Stimulated activated naive B cell treated with anti-CD40 and anti-IgM and Interleukin-4, amounts not matched to agents 10 μg/mL and 1 μg/mL and 100 μg/mL, for 72 hours (primary cell): ENCODE measurements at regions not wholly inside any gene's neighbourhood (a gene's known extent, or its start where the extent isn't known, plus 50 kb on each side); places are given as distances from the start of the nearest gene placed in this dataset.
"Not testable (repeated sequence)": the region's sequence is repeated elsewhere in the genome, so short reads cannot be mapped to it uniquely, and the experiment has no call there.

Experiments used
- ATAC-seq, 2 donors: fragments of 150-1000 bp; cut with Tn5 transposase; replicated peaks; 2 replicates each; pipeline ENCODE4 v1.10.0; 2021; ENCODE audit warnings: moderate library complexity in 1 of 2
- DNase-seq: peaks from one replicate; pipeline ENCODE4 v3.0.0; 2021
- H3K27ac Mint-ChIP-seq: one replicate; pipeline ENCODE4 v1.8.0; 2022; ENCODE audit warnings: mild to moderate bottlenecking, mixed read lengths
- H3K27me3 Mint-ChIP-seq, 2 donors: one replicate each; pipeline ENCODE4 v1.8.0; 2022; ENCODE audit warnings: mixed read lengths in 2 of 2
- H3K36me3 Mint-ChIP-seq, 2 donors: one replicate each; pipeline ENCODE4 v1.8.0; 2022; ENCODE audit warnings: mixed read lengths in 2 of 2, mild to moderate bottlenecking in 1 of 2
- H3K4me1 Mint-ChIP-seq, 2 donors: one replicate each; pipeline ENCODE4 v1.8.0; 2022; ENCODE audit warnings: mixed read lengths in 2 of 2, mild to moderate bottlenecking in 1 of 2
- H3K4me3 Mint-ChIP-seq, 2 donors: one replicate each; pipeline ENCODE4 v1.8.0; 2022; ENCODE audit warnings: mild to moderate bottlenecking in 2 of 2, mixed read lengths in 2 of 2, moderate library complexity in 1 of 2
- H3K9me3 Mint-ChIP-seq, 2 donors: one replicate each; pipeline ENCODE4 v1.8.0; 2022; ENCODE audit warnings: mixed read lengths in 2 of 2, mild to moderate bottlenecking in 1 of 2

GRCh38 chr10:33492701-33493345, 158.4 kb upstream of the NRP1 start:
- H3K4me1 Mint-ChIP-seq = no peaks in the 10 kb centered on the region
- no peaks in the 10 kb centered on the region for H3K27me3 Mint-ChIP-seq
- no peak for DNase-seq
- peaks cover 0 to 4% of the 10 kb centered on the region in 2 donors for H3K9me3 Mint-ChIP-seq
- H3K27ac Mint-ChIP-seq = no peak overlapping the region
- H3K36me3 Mint-ChIP-seq = no peaks in the 10 kb centered on the region
- H3K4me3 Mint-ChIP-seq = no peak overlapping the region
- ATAC-seq = no peak

- no peak overlapping the region for H3K27ac Mint-ChIP-seq
- ATAC-seq (no peak), DNase-seq (no peak)
- peaks cover 0 to 4% of the 10 kb centered on the region in 2 donors for H3K9me3 Mint-ChIP-seq
- H3K4me1 Mint-ChIP-seq = no peaks in the 10 kb centered on the region
- H3K27me3 Mint-ChIP-seq = no peaks in the 10 kb centered on the region
- H3K4me3 Mint-ChIP-seq = no peak overlapping the region
- no peaks in the 10 kb centered on the region for H3K36me3 Mint-ChIP-seq
Observed at GRCh38 chr10:33489501-33490176, 155.2 kb upstream of the NRP1 start.

DNA sequence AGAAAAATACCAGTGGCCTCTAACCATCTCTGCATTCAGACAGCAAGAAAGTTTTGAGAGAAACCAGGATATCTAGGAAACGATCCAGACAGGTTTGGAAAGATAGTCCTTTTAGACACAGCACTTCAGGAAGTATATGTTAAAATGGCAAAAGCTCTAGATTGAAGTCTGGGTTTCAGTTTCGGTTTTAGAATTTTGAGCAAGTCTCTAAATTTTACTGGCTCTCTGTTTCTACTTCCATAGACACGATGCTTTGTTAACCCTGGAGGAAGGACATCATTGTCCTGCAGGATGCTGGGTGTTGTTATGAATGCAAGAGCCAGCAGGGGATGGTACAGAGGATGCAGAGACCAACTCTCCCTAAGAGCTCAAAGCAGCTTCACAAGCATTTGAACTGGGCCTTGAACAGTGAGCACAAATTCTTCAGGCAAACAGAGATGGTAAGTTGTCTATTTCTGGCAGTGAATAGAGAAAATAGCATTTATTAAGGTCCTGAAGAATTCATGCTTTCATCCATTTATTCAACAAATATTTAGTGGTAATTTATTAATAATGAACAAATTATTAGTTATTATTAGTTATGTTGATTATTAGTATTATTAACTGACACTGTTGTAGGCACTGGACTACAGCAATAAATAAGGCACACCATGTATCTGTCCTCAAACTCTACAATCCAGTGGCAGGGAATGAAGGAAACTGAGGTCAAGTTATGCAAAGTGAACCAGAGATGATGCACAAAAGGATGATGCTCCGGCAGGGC, 152.7 kb upstream of the NRP1 start:
- no peak overlapping the region for H3K4me3 Mint-ChIP-seq
- DNase-seq (no peak), ATAC-seq (no peak)
- H3K36me3 Mint-ChIP-seq = no peaks in the 10 kb centered on the region
- no peaks in the 10 kb centered on the region for H3K27me3 Mint-ChIP-seq
- no peaks in the 10 kb centered on the region for H3K4me1 Mint-ChIP-seq
- H3K27ac Mint-ChIP-seq = no peak overlapping the region
- H3K9me3 Mint-ChIP-seq = no peaks in the 10 kb centered on the region

DNA sequence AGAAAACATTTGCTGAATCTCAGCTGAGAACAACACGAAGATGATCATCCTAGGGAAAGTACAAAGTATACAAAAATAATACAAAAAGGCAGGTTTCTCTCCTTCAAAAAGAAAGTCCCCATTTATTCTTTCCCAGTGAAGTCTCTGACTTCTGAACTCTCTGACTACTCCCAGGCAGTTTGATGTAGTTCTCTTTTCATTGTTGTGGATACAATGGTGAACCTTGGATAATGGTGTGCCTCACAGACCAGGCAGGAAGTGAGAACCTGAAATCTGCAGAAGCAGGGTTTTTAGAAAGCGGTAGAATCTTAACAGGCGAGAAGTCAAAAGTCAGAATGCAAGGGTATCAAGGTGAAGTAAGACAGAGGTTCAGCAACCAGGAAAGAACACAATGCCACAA, 150.8 kb upstream of the NRP1 start:
- no peaks in the 10 kb centered on the region for H3K9me3 Mint-ChIP-seq
- no peak for DNase-seq
- H3K4me3 Mint-ChIP-seq = no peak overlapping the region
- H3K4me1 Mint-ChIP-seq = no peaks in the 10 kb centered on the region
- no peak for ATAC-seq
- H3K27me3 Mint-ChIP-seq = no peaks in the 10 kb centered on the region
- no peaks in the 10 kb centered on the region for H3K36me3 Mint-ChIP-seq
- H3K27ac Mint-ChIP-seq = no peak overlapping the region

DNA sequence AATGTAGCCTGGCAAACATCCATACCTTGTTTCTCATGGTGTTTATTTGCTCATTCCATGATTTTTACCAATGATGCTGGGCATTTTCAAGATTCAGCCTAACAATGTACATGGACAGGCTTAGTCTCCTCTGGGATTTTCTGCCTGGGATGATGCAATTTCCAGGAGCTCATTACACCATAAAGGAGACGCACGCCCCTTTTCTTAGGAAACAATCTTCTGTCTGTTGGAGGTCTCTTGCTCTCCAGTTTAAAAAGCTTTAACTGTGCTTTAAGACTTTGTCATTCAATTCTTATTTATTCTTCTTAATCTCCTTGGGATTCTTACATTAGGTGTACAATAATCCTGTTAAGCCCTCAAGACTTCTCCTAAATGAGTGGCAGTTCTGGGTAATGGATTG, 150.3 kb upstream of the NRP1 start:
- H3K4me1 Mint-ChIP-seq = no peaks in the 10 kb centered on the region
- no peaks in the 10 kb centered on the region for H3K9me3 Mint-ChIP-seq
- ATAC-seq (no peak), DNase-seq (no peak)
- no peak overlapping the region for H3K4me3 Mint-ChIP-seq
- H3K27ac Mint-ChIP-seq = no peak overlapping the region
- H3K36me3 Mint-ChIP-seq = no peaks in the 10 kb centered on the region
- H3K27me3 Mint-ChIP-seq = no peaks in the 10 kb centered on the region

DNA sequence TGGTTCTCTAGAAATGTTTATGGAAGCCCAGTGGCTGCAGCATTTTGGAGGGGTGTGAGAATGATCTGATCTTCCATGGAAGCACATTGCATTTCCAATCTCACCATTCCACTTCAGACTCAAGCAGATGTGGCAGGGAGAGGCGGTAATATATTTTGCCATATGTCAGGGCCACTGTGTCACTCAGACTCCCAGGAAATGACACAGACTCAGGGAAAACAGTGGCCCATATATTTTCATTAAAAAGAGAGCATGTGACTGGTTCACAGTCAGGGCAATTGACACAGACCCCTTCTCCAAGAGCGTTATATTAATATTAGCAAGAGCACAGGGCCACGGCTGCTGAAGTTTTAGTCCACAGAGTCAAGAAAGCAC, 149.3 kb upstream of the NRP1 start:
- DNase-seq (no peak), ATAC-seq (no peak)
- no peaks in the 10 kb centered on the region for H3K27me3 Mint-ChIP-seq
- peaks cover 0 to 1% of the 10 kb centered on the region in 2 donors for H3K9me3 Mint-ChIP-seq
- no peaks in the 10 kb centered on the region for H3K36me3 Mint-ChIP-seq
- no peak overlapping the region for H3K27ac Mint-ChIP-seq
- no peaks in the 10 kb centered on the region for H3K4me1 Mint-ChIP-seq
- H3K4me3 Mint-ChIP-seq = no peak overlapping the region

- Mint-ChIP-seq H3K9me3 (peaks cover 0 to 1% of the 10 kb centered on the region in 2 donors), H3K4me3 (no peak overlapping the region)
Observed at GRCh38 chr10:33483124-33483815, 148.8 kb upstream of the NRP1 start.

DNA sequence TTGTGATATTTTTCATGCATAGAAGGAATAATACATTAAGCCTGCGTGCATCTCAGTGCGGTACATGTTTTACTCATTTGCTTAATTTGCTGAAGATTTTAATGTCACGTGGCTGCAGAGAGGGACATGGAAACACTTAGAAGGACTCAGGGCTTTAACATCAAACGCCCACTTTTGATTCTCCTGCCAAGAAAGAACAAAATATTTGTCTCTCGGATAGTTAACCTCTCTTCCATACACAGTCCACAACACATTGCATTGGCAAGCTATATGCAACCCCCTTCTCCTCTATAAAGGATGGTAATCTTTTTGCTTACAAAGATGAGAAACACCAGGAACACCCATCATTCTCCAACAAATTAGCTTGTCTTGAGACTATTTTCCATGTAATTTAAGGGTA, 148.0 kb upstream of the NRP1 start:
- Mint-ChIP-seq H3K4me3 (no peak overlapping the region), H3K4me1 (no peaks in the 10 kb centered on the region), H3K36me3 (no peaks in the 10 kb centered on the region), H3K9me3 (peaks cover 0 to 1% of the 10 kb centered on the region in 2 donors), H3K27me3 (no peaks in the 10 kb centered on the region), H3K27ac (no peak overlapping the region)
- DNase-seq = no peak
- ATAC-seq = no peak

More at GRCh38 chr10:33483124-33483815, 148.8 kb upstream of the NRP1 start:
- no peak for DNase-seq
- H3K27ac Mint-ChIP-seq = no peak overlapping the region
- H3K36me3 Mint-ChIP-seq = no peaks in the 10 kb centered on the region
- H3K27me3 Mint-ChIP-seq = no peaks in the 10 kb centered on the region
- no peak for ATAC-seq
- no peaks in the 10 kb centered on the region for H3K4me1 Mint-ChIP-seq

DNA sequence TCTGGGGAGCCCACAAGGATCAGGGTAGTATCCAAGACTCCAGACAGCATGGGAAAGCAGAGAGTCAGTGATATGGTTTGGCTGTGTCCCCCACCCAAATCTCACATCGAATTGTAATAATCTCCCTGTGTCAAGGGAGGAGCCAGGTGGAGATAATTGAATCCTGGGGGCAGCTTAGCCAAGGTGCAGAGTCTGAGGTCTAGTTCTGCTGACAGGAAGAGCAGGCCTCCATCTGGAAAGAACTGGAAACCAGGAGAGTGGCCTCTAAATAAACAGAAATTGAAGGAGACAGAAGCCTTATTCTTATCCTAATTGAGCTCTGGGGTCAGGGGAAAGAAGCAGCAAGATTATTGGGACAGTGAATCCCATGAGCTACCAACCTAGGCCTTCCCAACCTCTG, 146.7 kb upstream of the NRP1 start:
- H3K4me1 Mint-ChIP-seq = no peaks in the 10 kb centered on the region
- H3K27ac Mint-ChIP-seq = no peak overlapping the region
- no peaks in the 10 kb centered on the region for H3K36me3 Mint-ChIP-seq
- H3K27me3 Mint-ChIP-seq = no peaks in the 10 kb centered on the region
- no peak for ATAC-seq
- DNase-seq = no peak
- H3K9me3 Mint-ChIP-seq = peaks cover 0 to 1% of the 10 kb centered on the region in 2 donors
- H3K4me3 Mint-ChIP-seq = no peak overlapping the region

GRCh38 chr10:33480417-33480816, 145.9 kb upstream of the NRP1 start:
- H3K9me3 Mint-ChIP-seq, H3K4me3 Mint-ChIP-seq, H3K4me1 Mint-ChIP-seq, H3K27ac Mint-ChIP-seq, ATAC-seq, DNase-seq, H3K36me3 Mint-ChIP-seq, H3K27me3 Mint-ChIP-seq: not testable (repeated sequence)

GRCh38 chr10:33478675-33479125, 144.2 kb upstream of the NRP1 start:
- ATAC-seq (no peak), DNase-seq (no peak)
- no peaks in the 10 kb centered on the region for H3K36me3 Mint-ChIP-seq
- H3K9me3 Mint-ChIP-seq = peaks cover 0 to 1% of the 10 kb centered on the region in 2 donors
- H3K27ac Mint-ChIP-seq = no peak overlapping the region
- no peaks in the 10 kb centered on the region for H3K27me3 Mint-ChIP-seq
- no peaks in the 10 kb centered on the region for H3K4me1 Mint-ChIP-seq
- H3K4me3 Mint-ChIP-seq = no peak overlapping the region

GRCh38 chr10:33478089-33478674, 143.7 kb upstream of the NRP1 start:
- DNase-seq (no peak), ATAC-seq (no peak)
- Mint-ChIP-seq H3K4me1 (no peaks in the 10 kb centered on the region), H3K27me3 (no peaks in the 10 kb centered on the region), H3K4me3 (no peak overlapping the region), H3K36me3 (no peaks in the 10 kb centered on the region), H3K9me3 (peaks cover 0 to 4% of the 10 kb centered on the region in 2 donors), H3K27ac (no peak overlapping the region)

GRCh38 chr10:33477291-33478088, 143.0 kb upstream of the NRP1 start:
- no peaks in the 10 kb centered on the region for H3K4me1 Mint-ChIP-seq
- H3K36me3 Mint-ChIP-seq = no peaks in the 10 kb centered on the region
- no peak overlapping the region for H3K27ac Mint-ChIP-seq
- ATAC-seq (no peak), DNase-seq (no peak)
- no peak overlapping the region for H3K4me3 Mint-ChIP-seq
- peaks cover 0 to 4% of the 10 kb centered on the region in 2 donors for H3K9me3 Mint-ChIP-seq
- H3K27me3 Mint-ChIP-seq = no peaks in the 10 kb centered on the region
